Transverse colon (tissue), 3 donors: ENCODE measurements at regions not wholly inside any gene's neighbourhood (a gene's known extent, or its start where the extent isn't known, plus 50 kb on each side); places are given as distances from the start of the nearest gene placed in this dataset.

Experiments
- CTCF ChIP-seq, 5 experiments: fragments of 200-600 bp in 3 of 5; fragments of 450-650 bp in 2 of 5; sonication (generic) in 3 of 5; IDR thresholded peaks; 1 replicate in 2 of 5; 2 replicates in 3 of 5; pipeline ENCODE4 v1.5.1; 2016 to 2017; ENCODE audit warnings: antibody characterized with exemption in 5 of 5, inconsistent platforms in 3 of 5, mild to moderate bottlenecking in 2 of 5, moderate library complexity in 1 of 5
- EP300 ChIP-seq: sonication (generic); formaldehyde crosslinking; IDR thresholded peaks from one replicate; pipeline ENCODE4 v1.6.1; 2017; ENCODE audit warnings: antibody characterized with exemption, low read depth

GRCh38 chr11:101810546-101810945, 104.3 kb upstream of the CEP126 start:
- TF ChIP-seq EP300 (no peak), CTCF (IDR thresholded peaks at IDR 0.05) (no peak)
